ENCODE measurements at regions not wholly inside any gene's neighbourhood (a gene's known extent, or its start where the extent isn't known, plus 50 kb on each side); places are given as distances from the start of the nearest gene placed in this dataset.

DNA sequence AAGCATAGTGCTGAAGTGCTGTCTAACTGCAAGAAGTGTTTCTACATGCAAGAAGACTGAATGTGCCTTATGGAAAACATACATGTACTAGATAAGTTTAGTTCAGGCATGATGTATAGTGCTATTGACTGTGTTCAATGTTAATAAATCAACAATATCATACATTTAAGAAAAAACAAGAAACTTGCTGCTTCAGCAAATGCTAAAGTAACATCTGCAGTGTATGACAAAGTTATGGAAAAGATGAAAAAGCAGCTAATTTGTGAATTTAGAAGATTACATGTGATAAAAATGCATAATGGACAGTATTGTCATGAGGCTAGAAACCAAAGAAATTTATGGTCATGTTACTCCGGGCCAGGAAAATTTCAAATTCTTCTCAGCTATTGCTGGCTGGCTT lies 174.9 kb upstream of the SPTLC3 start:
- TF ChIP-seq POLR2A (IDR thresholded peaks at IDR 0.05), result no peak
- TF ChIP-seq, protein P1, sequence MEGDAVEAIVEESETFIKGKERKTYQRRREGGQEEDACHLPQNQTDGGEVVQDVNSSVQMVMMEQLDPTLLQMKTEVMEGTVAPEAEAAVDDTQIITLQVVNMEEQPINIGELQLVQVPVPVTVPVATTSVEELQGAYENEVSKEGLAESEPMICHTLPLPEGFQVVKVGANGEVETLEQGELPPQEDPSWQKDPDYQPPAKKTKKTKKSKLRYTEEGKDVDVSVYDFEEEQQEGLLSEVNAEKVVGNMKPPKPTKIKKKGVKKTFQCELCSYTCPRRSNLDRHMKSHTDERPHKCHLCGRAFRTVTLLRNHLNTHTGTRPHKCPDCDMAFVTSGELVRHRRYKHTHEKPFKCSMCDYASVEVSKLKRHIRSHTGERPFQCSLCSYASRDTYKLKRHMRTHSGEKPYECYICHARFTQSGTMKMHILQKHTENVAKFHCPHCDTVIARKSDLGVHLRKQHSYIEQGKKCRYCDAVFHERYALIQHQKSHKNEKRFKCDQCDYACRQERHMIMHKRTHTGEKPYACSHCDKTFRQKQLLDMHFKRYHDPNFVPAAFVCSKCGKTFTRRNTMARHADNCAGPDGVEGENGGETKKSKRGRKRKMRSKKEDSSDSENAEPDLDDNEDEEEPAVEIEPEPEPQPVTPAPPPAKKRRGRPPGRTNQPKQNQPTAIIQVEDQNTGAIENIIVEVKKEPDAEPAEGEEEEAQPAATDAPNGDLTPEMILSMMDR (IDR thresholded peaks at IDR 0.05), result no peak
